ENCODE measurements at regions not wholly inside any gene's neighbourhood (a gene's known extent, or its start where the extent isn't known, plus 50 kb on each side); places are given as distances from the start of the nearest gene placed in this dataset.
A peak's percentile ranks its signal among the peaks of the same experiment; 100 is the strongest.

- peaks cover 33% of the 10 kb centered on the region for H3K4me1 ChIP-seq (ENCODE audit: control insufficient read depth, insufficient read depth, low read length)
- no peaks in the 10 kb centered on the region for H3K9me3 ChIP-seq (replicated peaks; ENCODE audit: low read length)
- no peak overlapping the region for H3K4me3 ChIP-seq (ENCODE audit: low read length)
- H3K4me2 ChIP-seq (ENCODE audit: low read length) = peak overlapping the region; percentile 7
- H3K36me3 ChIP-seq (ENCODE audit: insufficient read depth, low read length) = no peaks in the 10 kb centered on the region
- H3K9ac ChIP-seq (ENCODE audit: low read depth, low read length) = peak overlapping the region; percentile 5
- no peaks in the 10 kb centered on the region for H3K27me3 ChIP-seq (ENCODE audit: control insufficient read depth, insufficient read depth, low read length)
These were observed 282.5 kb upstream of the KLF6 start for GRCh38 chr10:4067531-4067930.

GRCh38 chr10:4066581-4067390 is 281.8 kb upstream of the KLF6 start:
- no peak overlapping the region for H3K9ac ChIP-seq (ENCODE audit: low read depth, low read length)
- no peak overlapping the region for H3K4me3 ChIP-seq (ENCODE audit: low read length)
- no peaks in the 10 kb centered on the region for H3K27me3 ChIP-seq (ENCODE audit: control insufficient read depth, insufficient read depth, low read length)
- no peaks in the 10 kb centered on the region for H3K9me3 ChIP-seq (replicated peaks; ENCODE audit: low read length)
- H3K36me3 ChIP-seq (ENCODE audit: insufficient read depth, low read length) = no peaks in the 10 kb centered on the region
- peaks cover 40% of the 10 kb centered on the region for H3K4me1 ChIP-seq (ENCODE audit: control insufficient read depth, insufficient read depth, low read length)
- no peak overlapping the region for H3K4me2 ChIP-seq (ENCODE audit: low read length)

- H3K36me3 ChIP-seq (ENCODE audit: insufficient read depth, low read length) = no peaks in the 10 kb centered on the region
- H3K9me3 ChIP-seq (replicated peaks; ENCODE audit: low read length) = no peaks in the 10 kb centered on the region
- no peak overlapping the region for H3K9ac ChIP-seq (ENCODE audit: low read depth, low read length)
- no peak overlapping the region for H3K4me3 ChIP-seq (ENCODE audit: low read length)
- no peak overlapping the region for H3K4me2 ChIP-seq (ENCODE audit: low read length)
- H3K27me3 ChIP-seq (ENCODE audit: control insufficient read depth, insufficient read depth, low read length) = no peaks in the 10 kb centered on the region
- peaks cover 51% of the 10 kb centered on the region for H3K4me1 ChIP-seq (ENCODE audit: control insufficient read depth, insufficient read depth, low read length)
These were observed 279.5 kb upstream of the KLF6 start for GRCh38 chr10:4064489-4064888.

- Histone ChIP-seq H3K4me3 (ENCODE audit: low read length) (no peak overlapping the region), H3K4me1 (ENCODE audit: control insufficient read depth, insufficient read depth, low read length) (peaks cover 48% of the 10 kb centered on the region), H3K4me2 (ENCODE audit: low read length) (no peak overlapping the region), H3K36me3 (ENCODE audit: insufficient read depth, low read length) (no peaks in the 10 kb centered on the region), H3K9me3 (replicated peaks; ENCODE audit: low read length) (no peaks in the 10 kb centered on the region), H3K27me3 (ENCODE audit: control insufficient read depth, insufficient read depth, low read length) (no peaks in the 10 kb centered on the region), H3K9ac (ENCODE audit: low read depth, low read length) (no peak overlapping the region)
These were observed 278.7 kb upstream of the KLF6 start for GRCh38 chr10:4063717-4064116.

GRCh38 chr10:4062751-4063150 is 277.7 kb upstream of the KLF6 start:
- H3K36me3 ChIP-seq (ENCODE audit: insufficient read depth, low read length) = no peaks in the 10 kb centered on the region
- no peak overlapping the region for H3K4me3 ChIP-seq (ENCODE audit: low read length)
- H3K4me2 ChIP-seq (ENCODE audit: low read length) = no peak overlapping the region
- H3K27me3 ChIP-seq (ENCODE audit: control insufficient read depth, insufficient read depth, low read length) = no peaks in the 10 kb centered on the region
- peaks cover 48% of the 10 kb centered on the region for H3K4me1 ChIP-seq (ENCODE audit: control insufficient read depth, insufficient read depth, low read length)
- H3K9ac ChIP-seq (ENCODE audit: low read depth, low read length) = no peak overlapping the region
- H3K9me3 ChIP-seq (replicated peaks; ENCODE audit: low read length) = no peaks in the 10 kb centered on the region

GRCh38 chr10:4062072-4062471 is 277.1 kb upstream of the KLF6 start:
- Histone ChIP-seq H3K27me3 (ENCODE audit: control insufficient read depth, insufficient read depth, low read length) (no peaks in the 10 kb centered on the region), H3K9ac (ENCODE audit: low read depth, low read length) (no peak overlapping the region), H3K4me3 (ENCODE audit: low read length) (no peak overlapping the region), H3K9me3 (replicated peaks; ENCODE audit: low read length) (no peaks in the 10 kb centered on the region), H3K4me1 (ENCODE audit: control insufficient read depth, insufficient read depth, low read length) (peaks cover 45% of the 10 kb centered on the region), H3K4me2 (ENCODE audit: low read length) (no peak overlapping the region), H3K36me3 (ENCODE audit: insufficient read depth, low read length) (no peaks in the 10 kb centered on the region)

GRCh38 chr10:4061441-4061951 is 276.5 kb upstream of the KLF6 start:
- Histone ChIP-seq H3K4me1 (ENCODE audit: control insufficient read depth, insufficient read depth, low read length) (peaks cover 43% of the 10 kb centered on the region), H3K4me3 (ENCODE audit: low read length) (peak overlapping the region; percentile 11), H3K9me3 (replicated peaks; ENCODE audit: low read length) (no peaks in the 10 kb centered on the region), H3K36me3 (ENCODE audit: insufficient read depth, low read length) (no peaks in the 10 kb centered on the region), H3K27me3 (ENCODE audit: control insufficient read depth, insufficient read depth, low read length) (no peaks in the 10 kb centered on the region), H3K9ac (ENCODE audit: low read depth, low read length) (no peak overlapping the region), H3K4me2 (ENCODE audit: low read length) (peak overlapping the region; percentile 7)

GRCh38 chr10:4059471-4060138 is 274.6 kb upstream of the KLF6 start:
- Histone ChIP-seq H3K9me3 (replicated peaks; ENCODE audit: low read length) (no peaks in the 10 kb centered on the region), H3K4me2 (ENCODE audit: low read length) (no peak overlapping the region), H3K9ac (ENCODE audit: low read depth, low read length) (no peak overlapping the region), H3K4me3 (ENCODE audit: low read length) (no peak overlapping the region), H3K4me1 (ENCODE audit: control insufficient read depth, insufficient read depth, low read length) (peaks cover 43% of the 10 kb centered on the region), H3K27me3 (ENCODE audit: control insufficient read depth, insufficient read depth, low read length) (no peaks in the 10 kb centered on the region), H3K36me3 (ENCODE audit: insufficient read depth, low read length) (no peaks in the 10 kb centered on the region)

GRCh38 chr10:4058514-4059029 is 273.6 kb upstream of the KLF6 start:
- H3K4me3 ChIP-seq (ENCODE audit: low read length) = no peak overlapping the region

GRCh38 chr10:4057725-4058513 is 272.9 kb upstream of the KLF6 start:
- Histone ChIP-seq H3K9me3 (replicated peaks; ENCODE audit: low read length) (no peaks in the 10 kb centered on the region), H3K4me1 (ENCODE audit: control insufficient read depth, insufficient read depth, low read length) (peaks cover 43% of the 10 kb centered on the region), H3K4me3 (ENCODE audit: low read length) (no peak overlapping the region), H3K9ac (ENCODE audit: low read depth, low read length) (no peak overlapping the region), H3K27me3 (ENCODE audit: control insufficient read depth, insufficient read depth, low read length) (no peaks in the 10 kb centered on the region), H3K36me3 (ENCODE audit: insufficient read depth, low read length) (no peaks in the 10 kb centered on the region), H3K4me2 (ENCODE audit: low read length) (no peak overlapping the region)

More at GRCh38 chr10:4058514-4059029, 273.6 kb upstream of the KLF6 start:
- Histone ChIP-seq H3K27me3 (ENCODE audit: control insufficient read depth, insufficient read depth, low read length) (no peaks in the 10 kb centered on the region), H3K4me2 (ENCODE audit: low read length) (peak overlapping the region; percentile 32), H3K36me3 (ENCODE audit: insufficient read depth, low read length) (no peaks in the 10 kb centered on the region), H3K9me3 (replicated peaks; ENCODE audit: low read length) (no peaks in the 10 kb centered on the region), H3K9ac (ENCODE audit: low read depth, low read length) (no peak overlapping the region), H3K4me1 (ENCODE audit: control insufficient read depth, insufficient read depth, low read length) (peaks cover 43% of the 10 kb centered on the region)

GRCh38 chr10:4057021-4057420 is 272.0 kb upstream of the KLF6 start:
- no peaks in the 10 kb centered on the region for H3K36me3 ChIP-seq (ENCODE audit: insufficient read depth, low read length)
- no peaks in the 10 kb centered on the region for H3K27me3 ChIP-seq (ENCODE audit: control insufficient read depth, insufficient read depth, low read length)

More at GRCh38 chr10:4057021-4057420, 272.0 kb upstream of the KLF6 start:
- peaks cover 37% of the 10 kb centered on the region for H3K4me1 ChIP-seq (ENCODE audit: control insufficient read depth, insufficient read depth, low read length)
- no peak overlapping the region for H3K9ac ChIP-seq (ENCODE audit: low read depth, low read length)
- H3K4me3 ChIP-seq (ENCODE audit: low read length) = no peak overlapping the region
- H3K4me2 ChIP-seq (ENCODE audit: low read length) = no peak overlapping the region
- H3K9me3 ChIP-seq (replicated peaks; ENCODE audit: low read length) = no peaks in the 10 kb centered on the region

Data from skeletal muscle satellite cell (primary cell).